NCI-H1417 treated with DMSO at 0.1 percent for 48 hours (cell line): ENCODE measurements at regions not wholly inside any gene's neighbourhood (a gene's known extent, or its start where the extent isn't known, plus 50 kb on each side); places are given as distances from the start of the nearest gene placed in this dataset.
"Not testable (repeated sequence)": the region's sequence is repeated elsewhere in the genome, so short reads cannot be mapped to it uniquely, and the experiment has no call there.

Source experiments
- DNase-seq: peaks from one replicate; lab custom pipeline; 2025; lab: John Stamatoyannopoulos, UW

- no peak for DNase-seq
These were observed 343.0 kb upstream of the NCAM1 start for GRCh38 chr11:112617977-112618826.

- DNase-seq = no peak
These were observed 342.1 kb upstream of the NCAM1 start for GRCh38 chr11:112619106-112619505.

GRCh38 chr11:112620621-112621394 lies 340.4 kb upstream of the NCAM1 start:
- no peak for DNase-seq

- no peak for DNase-seq
These were observed 338.2 kb upstream of the NCAM1 start for GRCh38 chr11:112623057-112623456.

GRCh38 chr11:112624431-112624830 lies 336.8 kb upstream of the NCAM1 start:
- DNase-seq = no peak

- not testable (repeated sequence) for DNase-seq
These were observed 336.2 kb upstream of the NCAM1 start for GRCh38 chr11:112624971-112625370.

- no peak for DNase-seq
These were observed 335.4 kb upstream of the NCAM1 start for GRCh38 chr11:112625814-112626213.

- DNase-seq = peak; percentile 41
These were observed 334.5 kb upstream of the NCAM1 start for GRCh38 chr11:112626731-112627130.

- no peak for DNase-seq
These were observed 333.6 kb upstream of the NCAM1 start for GRCh38 chr11:112627588-112628045.

GRCh38 chr11:112628676-112629075 lies 332.5 kb upstream of the NCAM1 start:
- DNase-seq = no peak

- no peak for DNase-seq
These were observed 330.7 kb upstream of the NCAM1 start for GRCh38 chr11:112630496-112630895.

GRCh38 chr11:112631333-112631732 lies 329.9 kb upstream of the NCAM1 start:
- no peak for DNase-seq

GRCh38 chr11:112632866-112633505 lies 328.2 kb upstream of the NCAM1 start:
- no peak for DNase-seq

GRCh38 chr11:112634551-112634950 lies 326.7 kb upstream of the NCAM1 start:
- no peak for DNase-seq

GRCh38 chr11:112634995-112635737 lies 326.1 kb upstream of the NCAM1 start:
- no peak for DNase-seq

- no peak for DNase-seq
These were observed 324.1 kb upstream of the NCAM1 start for GRCh38 chr11:112637076-112637475.

GRCh38 chr11:112637876-112638275 lies 323.3 kb upstream of the NCAM1 start:
- DNase-seq = no peak

GRCh38 chr11:112639469-112639868 lies 321.8 kb upstream of the NCAM1 start:
- no peak for DNase-seq

- DNase-seq = no peak
These were observed 317.8 kb upstream of the NCAM1 start for GRCh38 chr11:112643416-112643815.

GRCh38 chr11:112644410-112645131 lies 316.6 kb upstream of the NCAM1 start:
- DNase-seq = no peak

GRCh38 chr11:112649856-112650255 lies 311.4 kb upstream of the NCAM1 start:
- no peak for DNase-seq
